BJ (cell line): ENCODE measurements at regions not wholly inside any gene's neighbourhood (a gene's known extent, or its start where the extent isn't known, plus 50 kb on each side); places are given as distances from the start of the nearest gene placed in this dataset.

ENCODE experiments used
- CTCF ChIA-PET: fragments of 350-600 bp; formaldehyde crosslinking; extraction: SDS; loops from one replicate; lab custom pipeline; 2021; ENCODE audit warnings: antibody characterized with exemption, inconsistent platforms; lab: Yijun Ruan, JAX
- POLR2A ChIA-PET: fragments of 300-600 bp; sonication (Branson Sonifier 250); formaldehyde crosslinking; extraction: SDS; loops from one replicate; lab custom pipeline; 2021; ENCODE audit warnings: antibody characterized with exemption; lab: Charles Lee
- DNase-seq: peaks from one replicate; pipeline ENCODE4 v3.0.0-alpha.2; 2011; ENCODE audit warnings: low read depth
- H3K27me3 ChIP-seq: 2 replicates; pipeline ENCODE4 v1.6.0; 2011; ENCODE audit warnings: low read length; ENCODE audit not compliant: control insufficient read depth, insufficient read depth
- H3K36me3 ChIP-seq: 2 replicates; pipeline ENCODE4 v1.5.1; 2011; ENCODE audit warnings: low read length; ENCODE audit not compliant: control insufficient read depth, insufficient read depth
- H3K4me3 ChIP-seq: 2 replicates; pipeline ENCODE4 v1.5.1; 2011; ENCODE audit warnings: low read depth, mild to moderate bottlenecking, control low read depth, low read length
- CTCF ChIP-seq: IDR thresholded peaks from 2 replicates; pipeline ENCODE4 v1.5.1; 2011; ENCODE audit warnings: low read depth, mild to moderate bottlenecking, control low read depth, inconsistent platforms, low read length, moderate library complexity; ENCODE audit not compliant: insufficient read depth

- no peaks in the 10 kb centered on the region for H3K36me3 ChIP-seq
- POLR2A ChIA-PET: no interaction called here
- H3K27me3 ChIP-seq: peaks cover 13% of the 10 kb centered on the region
- no peak for DNase-seq
- H3K4me3 ChIP-seq: no peak overlapping the region
- TF ChIP-seq CTCF: no peak
- CTCF ChIA-PET: no interaction called here
These were observed 69.7 kb downstream of the KCNF1 start for GRCh38 chr2:10981451-10981850.

DNA sequence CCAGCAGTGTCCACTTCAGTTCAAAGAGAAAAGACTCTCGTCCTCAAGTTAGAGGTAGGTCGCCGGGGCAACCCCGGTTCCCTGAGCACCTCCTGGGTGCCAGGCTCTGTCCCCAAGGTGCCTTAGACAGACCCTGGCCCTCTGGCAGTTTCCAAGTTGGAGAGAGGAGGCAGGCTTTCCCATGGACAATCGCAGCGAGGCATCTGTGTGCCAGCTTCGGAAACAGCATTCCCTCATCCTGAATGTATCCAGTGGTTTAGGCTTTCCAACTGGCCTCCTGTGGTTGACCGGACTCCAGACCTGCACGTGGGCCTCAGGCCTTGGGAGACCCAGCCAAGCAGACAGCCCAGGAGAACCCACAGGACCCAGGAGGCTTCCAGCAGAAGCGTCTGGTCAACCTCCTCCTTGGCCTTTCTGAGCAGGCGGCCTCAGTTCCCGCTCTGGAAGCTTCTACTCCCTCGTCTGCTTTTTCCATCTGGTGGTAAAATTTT lies 70.3 kb downstream of the KCNF1 start:
- peaks cover 15% of the 10 kb centered on the region for H3K27me3 ChIP-seq
- TF ChIP-seq CTCF: no peak
- no peak overlapping the region for H3K4me3 ChIP-seq
- no peak for DNase-seq
- POLR2A ChIA-PET: no interaction called here
- no peaks in the 10 kb centered on the region for H3K36me3 ChIP-seq
- CTCF ChIA-PET: no interaction called here

DNA sequence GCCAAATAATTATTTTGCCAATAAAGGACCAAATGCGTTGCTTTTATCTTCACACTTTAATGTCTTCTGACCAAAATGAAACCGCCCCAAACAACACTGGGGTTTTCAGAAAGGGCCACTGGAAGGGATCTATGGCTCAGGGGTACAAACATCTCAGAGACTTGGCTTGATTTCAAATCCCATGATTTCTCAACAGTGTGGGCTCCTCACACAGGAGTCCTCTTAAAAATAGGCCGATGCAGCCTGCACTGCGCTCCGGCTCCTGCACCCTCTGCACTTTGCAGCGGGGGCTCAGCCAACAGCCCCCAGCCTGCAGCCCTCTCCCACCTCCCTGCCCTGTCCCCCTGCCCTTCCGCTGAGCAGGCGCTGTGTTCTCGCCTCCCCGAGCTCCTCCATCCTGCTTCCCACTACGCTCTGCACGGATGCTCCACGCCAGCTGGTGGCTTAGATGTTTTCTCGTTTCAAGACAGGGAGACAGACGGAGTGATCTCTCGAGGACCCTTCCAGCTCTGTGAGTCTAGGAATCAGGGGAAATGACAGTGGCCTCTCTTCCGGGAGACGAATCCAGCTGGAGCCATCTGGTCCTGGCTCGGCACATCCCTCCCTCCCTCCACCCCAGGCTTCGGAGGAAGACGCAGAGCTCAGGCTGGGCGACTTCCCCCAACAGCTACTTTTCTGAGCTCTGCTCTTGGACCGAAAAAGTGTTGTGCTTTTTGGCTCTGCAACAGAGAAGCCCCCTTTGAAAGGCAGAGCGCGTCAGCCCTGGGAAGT lies 71.4 kb downstream of the KCNF1 start:
- CTCF ChIA-PET: no interaction called here
- POLR2A ChIA-PET: no interaction called here
- H3K27me3 ChIP-seq: peaks cover 14% of the 10 kb centered on the region
- H3K36me3 ChIP-seq: no peaks in the 10 kb centered on the region
- H3K4me3 ChIP-seq: no peak overlapping the region
- no peak for DNase-seq
- no peak for TF ChIP-seq CTCF

- H3K27me3 ChIP-seq: peaks cover 14% of the 10 kb centered on the region
- no peaks in the 10 kb centered on the region for H3K36me3 ChIP-seq
- no peak for TF ChIP-seq CTCF
- ChIA-PET POLR2A (no interaction called here), CTCF (no interaction called here)
- DNase-seq: no peak
- no peak overlapping the region for H3K4me3 ChIP-seq
These were observed 72.0 kb downstream of the KCNF1 start for GRCh38 chr2:10983711-10984110.

DNA sequence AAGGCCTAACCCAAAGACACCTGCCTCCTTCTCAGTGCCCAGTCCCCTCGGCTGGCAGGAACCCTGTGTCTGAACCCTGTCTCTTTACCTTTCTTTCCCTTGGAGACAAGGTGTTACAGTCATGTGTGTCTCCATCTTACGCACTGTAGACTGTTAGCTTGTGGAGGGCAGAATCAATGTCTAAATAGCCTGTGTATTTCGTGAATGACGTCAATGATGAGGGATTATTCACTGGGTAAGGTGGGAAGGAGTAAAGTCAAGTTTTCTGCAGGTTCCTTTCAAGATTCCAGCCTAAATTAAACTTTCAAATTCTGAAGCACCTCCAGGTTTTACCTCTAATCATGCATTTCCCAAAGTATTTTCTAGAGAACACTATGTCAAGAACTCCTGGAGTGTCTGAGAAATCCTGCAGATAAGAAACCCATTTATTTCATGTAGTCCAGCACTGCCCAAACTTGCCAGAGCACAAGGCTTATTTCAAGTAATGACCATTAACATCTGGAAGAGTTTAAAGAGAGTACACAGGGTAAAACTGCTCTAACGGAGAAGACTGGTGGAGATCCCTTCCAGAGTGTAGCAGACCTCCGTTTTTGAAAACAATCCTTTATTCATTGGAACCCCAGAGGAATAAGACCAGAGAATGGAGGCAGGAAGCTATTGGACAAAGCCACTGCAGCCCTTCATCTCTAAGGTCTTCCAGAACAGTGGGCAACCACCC lies 72.8 kb downstream of the KCNF1 start:
- no peaks in the 10 kb centered on the region for H3K36me3 ChIP-seq
- DNase-seq: no peak
- peaks cover 14% of the 10 kb centered on the region for H3K27me3 ChIP-seq
- no peak overlapping the region for H3K4me3 ChIP-seq
- POLR2A ChIA-PET: no interaction called here
- CTCF ChIA-PET: no interaction called here
- TF ChIP-seq CTCF: no peak
